SK-N-SH (cell line): ENCODE measurements at regions not wholly inside any gene's neighbourhood (a gene's known extent, or its start where the extent isn't known, plus 50 kb on each side); places are given as distances from the start of the nearest gene placed in this dataset.

ENCODE experiments used
- JUND ChIP-seq: IDR thresholded peaks from 2 replicates; pipeline ENCODE4 v1.4.0; 2012
- MEF2A ChIP-seq: IDR thresholded peaks from 2 replicates; pipeline ENCODE4 v1.4.0; 2012; ENCODE audit warnings: low read depth, borderline replicate concordance
- POLR2AphosphoS5 ChIP-seq: IDR thresholded peaks from 2 replicates; pipeline ENCODE4 v1.6.1; 2012; ENCODE audit warnings: low read depth, low read length
- RAD21 ChIP-seq: IDR thresholded peaks from 2 replicates; pipeline ENCODE4 v1.6.1; 2012; ENCODE audit warnings: mild to moderate bottlenecking, low read length
- RFX5 ChIP-seq: IDR thresholded peaks from 2 replicates; pipeline ENCODE4 v1.6.1; 2012; ENCODE audit warnings: mild to moderate bottlenecking, improper control_type of control experiment, low read length
- RXRA ChIP-seq: IDR thresholded peaks from 2 replicates; pipeline ENCODE4 v1.4.0; 2012; ENCODE audit warnings: low read depth, mild to moderate bottlenecking, borderline replicate concordance
- SIN3A ChIP-seq: IDR thresholded peaks from 2 replicates; pipeline ENCODE4 v1.6.1; 2012; ENCODE audit warnings: low read depth, mild to moderate bottlenecking, low read length, moderate library complexity, borderline replicate concordance
- SMC3 ChIP-seq: IDR thresholded peaks from 2 replicates; pipeline ENCODE4 v1.6.1; 2012; ENCODE audit warnings: low read depth, low read length, improper control_type of control experiment
- TAF1 ChIP-seq: IDR thresholded peaks from 2 replicates; pipeline ENCODE4 v1.6.1; 2012; ENCODE audit warnings: low read depth, mild to moderate bottlenecking, low read length, moderate library complexity, borderline replicate concordance
- YY1 ChIP-seq: IDR thresholded peaks from 2 replicates; pipeline ENCODE4 v1.4.0; 2012; ENCODE audit warnings: low read depth, mild to moderate bottlenecking
- TF ChIP-seq, protein P1 (sequence below): IDR thresholded peaks from 2 replicates; pipeline ENCODE4 v1.4.0; 2012; ENCODE audit warnings: low read depth, borderline replicate concordance
- TF ChIP-seq, protein P2 (sequence below): fragments of 200-600 bp; sonication (generic); IDR thresholded peaks from 2 replicates; pipeline ENCODE4 v1.6.1; 2017; ENCODE audit warnings: antibody characterized with exemption, mild to moderate bottlenecking, moderate library complexity
- TF ChIP-seq, protein P3 (sequence below): IDR thresholded peaks from 2 replicates; pipeline ENCODE4 v1.4.0; 2012; ENCODE audit warnings: low read depth, borderline replicate concordance
- TF ChIP-seq, protein P4 (sequence below): IDR thresholded peaks from 2 replicates; pipeline ENCODE4 v1.6.1; 2012; ENCODE audit warnings: mild to moderate bottlenecking, low read depth, low read length, moderate library complexity
- TF ChIP-seq, protein P5 (sequence below): fragments of 150-350 bp; IDR thresholded peaks from 2 replicates; pipeline ENCODE4 v1.6.1; 2016; ENCODE audit warnings: mild to moderate bottlenecking, low read depth, low read length
- TF ChIP-seq, protein P6 (sequence below): IDR thresholded peaks from 2 replicates; pipeline ENCODE4; 2012

DNA sequence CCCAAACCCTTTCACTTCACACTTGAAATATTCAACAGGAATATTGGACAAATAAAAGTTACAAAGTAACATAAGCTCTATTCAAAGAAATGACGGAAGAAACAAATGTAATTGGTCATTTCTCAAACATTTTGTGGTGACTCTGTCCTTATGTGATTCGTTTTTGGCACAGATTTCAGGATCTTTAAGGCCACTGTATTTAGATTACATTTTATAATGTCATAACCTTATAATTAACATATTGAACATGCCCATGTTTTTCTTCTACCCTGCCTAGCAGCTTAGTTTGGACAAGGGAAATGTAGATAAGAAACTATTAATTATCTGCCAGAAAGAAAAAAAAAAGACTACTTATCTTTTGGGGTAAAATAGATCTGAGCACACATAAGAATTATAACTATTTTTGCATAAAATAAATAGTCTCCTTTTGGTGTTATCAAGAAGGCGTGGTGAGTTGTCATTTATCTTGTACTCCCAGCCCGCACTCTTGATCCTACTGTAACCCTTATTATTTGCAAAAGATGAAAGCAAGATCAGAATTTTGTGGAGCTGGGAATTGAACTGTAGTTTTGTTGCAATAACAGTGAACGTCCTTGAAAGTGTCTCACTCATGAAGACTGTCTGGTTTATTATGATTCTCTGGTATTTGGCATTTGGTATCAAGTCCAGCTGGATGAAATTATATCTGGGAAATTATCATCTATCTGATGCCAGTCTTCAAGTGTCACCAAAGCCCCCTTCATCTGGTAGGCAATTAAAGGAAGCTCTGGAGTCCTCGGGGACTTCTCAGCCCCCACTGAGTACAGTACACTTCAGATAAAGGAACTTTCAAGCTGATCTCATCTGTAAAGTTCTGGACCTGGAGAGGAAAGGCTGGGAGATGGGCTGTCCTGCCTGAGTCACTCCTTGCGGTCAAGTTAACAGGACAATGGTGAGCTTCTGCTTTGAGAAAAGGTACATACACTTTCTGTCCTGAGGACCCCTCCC is 175.7 kb upstream of the INHBA start (continued):
- TF ChIP-seq, protein P1, sequence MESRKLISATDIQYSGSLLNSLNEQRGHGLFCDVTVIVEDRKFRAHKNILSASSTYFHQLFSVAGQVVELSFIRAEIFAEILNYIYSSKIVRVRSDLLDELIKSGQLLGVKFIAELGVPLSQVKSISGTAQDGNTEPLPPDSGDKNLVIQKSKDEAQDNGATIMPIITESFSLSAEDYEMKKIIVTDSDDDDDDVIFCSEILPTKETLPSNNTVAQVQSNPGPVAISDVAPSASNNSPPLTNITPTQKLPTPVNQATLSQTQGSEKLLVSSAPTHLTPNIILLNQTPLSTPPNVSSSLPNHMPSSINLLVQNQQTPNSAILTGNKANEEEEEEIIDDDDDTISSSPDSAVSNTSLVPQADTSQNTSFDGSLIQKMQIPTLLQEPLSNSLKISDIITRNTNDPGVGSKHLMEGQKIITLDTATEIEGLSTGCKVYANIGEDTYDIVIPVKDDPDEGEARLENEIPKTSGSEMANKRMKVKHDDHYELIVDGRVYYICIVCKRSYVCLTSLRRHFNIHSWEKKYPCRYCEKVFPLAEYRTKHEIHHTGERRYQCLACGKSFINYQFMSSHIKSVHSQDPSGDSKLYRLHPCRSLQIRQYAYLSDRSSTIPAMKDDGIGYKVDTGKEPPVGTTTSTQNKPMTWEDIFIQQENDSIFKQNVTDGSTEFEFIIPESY: 0 out of 2 replicates have a peak, but pooled peaks have one; percentile 19
- TF ChIP-seq SMC3: no peak
- TF ChIP-seq, protein P2, sequence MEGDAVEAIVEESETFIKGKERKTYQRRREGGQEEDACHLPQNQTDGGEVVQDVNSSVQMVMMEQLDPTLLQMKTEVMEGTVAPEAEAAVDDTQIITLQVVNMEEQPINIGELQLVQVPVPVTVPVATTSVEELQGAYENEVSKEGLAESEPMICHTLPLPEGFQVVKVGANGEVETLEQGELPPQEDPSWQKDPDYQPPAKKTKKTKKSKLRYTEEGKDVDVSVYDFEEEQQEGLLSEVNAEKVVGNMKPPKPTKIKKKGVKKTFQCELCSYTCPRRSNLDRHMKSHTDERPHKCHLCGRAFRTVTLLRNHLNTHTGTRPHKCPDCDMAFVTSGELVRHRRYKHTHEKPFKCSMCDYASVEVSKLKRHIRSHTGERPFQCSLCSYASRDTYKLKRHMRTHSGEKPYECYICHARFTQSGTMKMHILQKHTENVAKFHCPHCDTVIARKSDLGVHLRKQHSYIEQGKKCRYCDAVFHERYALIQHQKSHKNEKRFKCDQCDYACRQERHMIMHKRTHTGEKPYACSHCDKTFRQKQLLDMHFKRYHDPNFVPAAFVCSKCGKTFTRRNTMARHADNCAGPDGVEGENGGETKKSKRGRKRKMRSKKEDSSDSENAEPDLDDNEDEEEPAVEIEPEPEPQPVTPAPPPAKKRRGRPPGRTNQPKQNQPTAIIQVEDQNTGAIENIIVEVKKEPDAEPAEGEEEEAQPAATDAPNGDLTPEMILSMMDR: no peak
- TF ChIP-seq RAD21: no peak
- TF ChIP-seq MEF2A: no peak
- TF ChIP-seq, protein P3, sequence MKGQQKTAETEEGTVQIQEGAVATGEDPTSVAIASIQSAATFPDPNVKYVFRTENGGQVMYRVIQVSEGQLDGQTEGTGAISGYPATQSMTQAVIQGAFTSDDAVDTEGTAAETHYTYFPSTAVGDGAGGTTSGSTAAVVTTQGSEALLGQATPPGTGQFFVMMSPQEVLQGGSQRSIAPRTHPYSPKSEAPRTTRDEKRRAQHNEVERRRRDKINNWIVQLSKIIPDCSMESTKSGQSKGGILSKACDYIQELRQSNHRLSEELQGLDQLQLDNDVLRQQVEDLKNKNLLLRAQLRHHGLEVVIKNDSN: no peak
- TF ChIP-seq, protein P4, sequence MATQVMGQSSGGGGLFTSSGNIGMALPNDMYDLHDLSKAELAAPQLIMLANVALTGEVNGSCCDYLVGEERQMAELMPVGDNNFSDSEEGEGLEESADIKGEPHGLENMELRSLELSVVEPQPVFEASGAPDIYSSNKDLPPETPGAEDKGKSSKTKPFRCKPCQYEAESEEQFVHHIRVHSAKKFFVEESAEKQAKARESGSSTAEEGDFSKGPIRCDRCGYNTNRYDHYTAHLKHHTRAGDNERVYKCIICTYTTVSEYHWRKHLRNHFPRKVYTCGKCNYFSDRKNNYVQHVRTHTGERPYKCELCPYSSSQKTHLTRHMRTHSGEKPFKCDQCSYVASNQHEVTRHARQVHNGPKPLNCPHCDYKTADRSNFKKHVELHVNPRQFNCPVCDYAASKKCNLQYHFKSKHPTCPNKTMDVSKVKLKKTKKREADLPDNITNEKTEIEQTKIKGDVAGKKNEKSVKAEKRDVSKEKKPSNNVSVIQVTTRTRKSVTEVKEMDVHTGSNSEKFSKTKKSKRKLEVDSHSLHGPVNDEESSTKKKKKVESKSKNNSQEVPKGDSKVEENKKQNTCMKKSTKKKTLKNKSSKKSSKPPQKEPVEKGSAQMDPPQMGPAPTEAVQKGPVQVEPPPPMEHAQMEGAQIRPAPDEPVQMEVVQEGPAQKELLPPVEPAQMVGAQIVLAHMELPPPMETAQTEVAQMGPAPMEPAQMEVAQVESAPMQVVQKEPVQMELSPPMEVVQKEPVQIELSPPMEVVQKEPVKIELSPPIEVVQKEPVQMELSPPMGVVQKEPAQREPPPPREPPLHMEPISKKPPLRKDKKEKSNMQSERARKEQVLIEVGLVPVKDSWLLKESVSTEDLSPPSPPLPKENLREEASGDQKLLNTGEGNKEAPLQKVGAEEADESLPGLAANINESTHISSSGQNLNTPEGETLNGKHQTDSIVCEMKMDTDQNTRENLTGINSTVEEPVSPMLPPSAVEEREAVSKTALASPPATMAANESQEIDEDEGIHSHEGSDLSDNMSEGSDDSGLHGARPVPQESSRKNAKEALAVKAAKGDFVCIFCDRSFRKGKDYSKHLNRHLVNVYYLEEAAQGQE: no peak
- TF ChIP-seq POLR2AphosphoS5: peak; percentile 28; the same call in 1 of the 2 replicates
- no peak for TF ChIP-seq RFX5
- no peak for TF ChIP-seq SIN3A
- TF ChIP-seq RXRA: peak; percentile 59; the same call in 1 of the 2 replicates
- 0 out of 2 replicates have a peak, but pooled peaks have one; percentile 17 for TF ChIP-seq YY1
- TF ChIP-seq, protein P5, sequence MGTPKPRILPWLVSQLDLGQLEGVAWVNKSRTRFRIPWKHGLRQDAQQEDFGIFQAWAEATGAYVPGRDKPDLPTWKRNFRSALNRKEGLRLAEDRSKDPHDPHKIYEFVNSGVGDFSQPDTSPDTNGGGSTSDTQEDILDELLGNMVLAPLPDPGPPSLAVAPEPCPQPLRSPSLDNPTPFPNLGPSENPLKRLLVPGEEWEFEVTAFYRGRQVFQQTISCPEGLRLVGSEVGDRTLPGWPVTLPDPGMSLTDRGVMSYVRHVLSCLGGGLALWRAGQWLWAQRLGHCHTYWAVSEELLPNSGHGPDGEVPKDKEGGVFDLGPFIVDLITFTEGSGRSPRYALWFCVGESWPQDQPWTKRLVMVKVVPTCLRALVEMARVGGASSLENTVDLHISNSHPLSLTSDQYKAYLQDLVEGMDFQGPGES: no peak
- TF ChIP-seq, protein P6, sequence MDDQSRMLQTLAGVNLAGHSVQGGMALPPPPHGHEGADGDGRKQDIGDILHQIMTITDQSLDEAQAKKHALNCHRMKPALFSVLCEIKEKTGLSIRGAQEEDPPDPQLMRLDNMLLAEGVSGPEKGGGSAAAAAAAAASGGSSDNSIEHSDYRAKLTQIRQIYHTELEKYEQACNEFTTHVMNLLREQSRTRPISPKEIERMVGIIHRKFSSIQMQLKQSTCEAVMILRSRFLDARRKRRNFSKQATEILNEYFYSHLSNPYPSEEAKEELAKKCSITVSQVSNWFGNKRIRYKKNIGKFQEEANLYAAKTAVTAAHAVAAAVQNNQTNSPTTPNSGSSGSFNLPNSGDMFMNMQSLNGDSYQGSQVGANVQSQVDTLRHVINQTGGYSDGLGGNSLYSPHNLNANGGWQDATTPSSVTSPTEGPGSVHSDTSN: peak; percentile 23; the same call in 1 of the 2 replicates
- TF ChIP-seq TAF1: peak; percentile 17; the same call in 1 of the 2 replicates
- TF ChIP-seq JUND: peak; percentile 73
